DND-41 (cell line): ENCODE measurements at regions not wholly inside any gene's neighbourhood (a gene's known extent, or its start where the extent isn't known, plus 50 kb on each side); places are given as distances from the start of the nearest gene placed in this dataset.

Experiments
- ATAC-seq: fragments of 200-7000 bp; cut with Tn5 transposase; 3 replicates; pipeline ENCODE4 v1.9.1; 2021; ENCODE audit warnings: low read depth; ENCODE audit not compliant: insufficient read depth
- DNase-seq: peaks from one replicate; pipeline ENCODE4 v3.0.0-alpha.2; 2020
- H2AFZ ChIP-seq: 2 replicates; pipeline ENCODE4 v1.6.0; 2012; ENCODE audit warnings: low read depth, low read length
- H3K27ac ChIP-seq: 2 replicates; pipeline ENCODE4 v1.5.1; 2012; ENCODE audit warnings: low read length, inconsistent platforms
- H3K27me3 ChIP-seq: fragments of 200-600 bp; sonication (generic); 2 replicates; pipeline ENCODE4 v1.6.0; 2012; ENCODE audit warnings: low read length, mild to moderate bottlenecking, inconsistent platforms; ENCODE audit not compliant: insufficient read depth, poor library complexity
- H3K36me3 ChIP-seq: 2 replicates; pipeline ENCODE4 v1.5.1; 2012; ENCODE audit warnings: low read length, inconsistent platforms; ENCODE audit not compliant: insufficient read depth
- H3K4me1 ChIP-seq: 2 replicates; pipeline ENCODE4 v1.5.1; 2012; ENCODE audit warnings: mild to moderate bottlenecking, low read length; ENCODE audit not compliant: insufficient read depth
- H3K4me2 ChIP-seq: 2 replicates; pipeline ENCODE4 v1.6.0; 2012; ENCODE audit warnings: mild to moderate bottlenecking, moderate library complexity, low read length, inconsistent platforms; ENCODE audit not compliant: insufficient read depth
- H3K4me3 ChIP-seq, 2 experiments: fragments of 200-600 bp in 1 of 2; shearing (Covaris generic) in 1 of 2; 2 replicates each; pipeline ENCODE4 v1.5.1; 2012 to 2016; ENCODE audit warnings: inconsistent platforms in 2 of 2, low read length in 2 of 2, mild to moderate bottlenecking in 2 of 2, low read depth in 1 of 2, moderate library complexity in 1 of 2
- H3K79me2 ChIP-seq: 2 replicates; pipeline ENCODE4 v1.6.0; 2012; ENCODE audit warnings: low read length, inconsistent platforms; ENCODE audit not compliant: insufficient read depth
- H3K9ac ChIP-seq: 2 replicates; pipeline ENCODE4 v1.6.0; 2012; ENCODE audit warnings: low read depth, mild to moderate bottlenecking, inconsistent platforms, low read length, moderate library complexity
- H3K9me3 ChIP-seq: 2 replicates; pipeline ENCODE4 v1.5.1; 2012; ENCODE audit warnings: low read length, moderate library complexity, mild to moderate bottlenecking, inconsistent platforms; ENCODE audit not compliant: insufficient read depth, severe bottlenecking
- H4K20me1 ChIP-seq: 2 replicates; pipeline ENCODE4 v1.6.0; 2012; ENCODE audit warnings: low read length; ENCODE audit not compliant: insufficient read depth
- CTCF ChIP-seq: IDR thresholded peaks from 2 replicates; pipeline ENCODE4 v1.5.1; 2012; ENCODE audit warnings: borderline replicate concordance, low read length, moderate library complexity, mild to moderate bottlenecking; ENCODE audit not compliant: poor library complexity, severe bottlenecking; ENCODE audit errors: extremely low read depth
- EZH2 ChIP-seq: IDR thresholded peaks from 3 replicates; pipeline ENCODE4 v1.6.1; 2012; ENCODE audit warnings: borderline replicate concordance, low read depth, mild to moderate bottlenecking, moderate library complexity, low read length, inconsistent platforms; ENCODE audit not compliant: severe bottlenecking

DNA sequence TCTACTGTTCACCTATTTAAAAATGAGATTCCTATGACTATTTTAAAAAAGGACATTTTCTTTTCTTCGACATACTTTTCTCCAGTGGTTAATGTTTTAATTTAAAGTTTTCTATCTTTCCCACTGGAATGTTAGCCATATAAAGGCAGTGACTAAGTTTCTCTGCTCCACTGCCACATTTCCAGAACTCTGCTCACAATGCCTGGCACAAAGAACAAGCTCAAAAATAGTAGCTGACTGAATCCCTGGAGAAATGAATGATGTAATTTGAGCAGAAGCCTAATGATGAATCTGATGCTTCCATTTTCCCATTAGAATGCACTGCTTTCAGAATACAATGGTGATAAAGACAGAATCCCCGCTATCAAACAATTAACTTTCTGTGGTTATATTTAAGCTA, 817.8 kb downstream of the MTRR start:
- H3K9me3 ChIP-seq: no peaks in the 10 kb centered on the region
- no peak overlapping the region for H3K27ac ChIP-seq
- no peaks in the 10 kb centered on the region for H3K27me3 ChIP-seq
- H3K4me3 ChIP-seq: no peak overlapping the region
- H3K36me3 ChIP-seq: no peaks in the 10 kb centered on the region
- no peaks in the 10 kb centered on the region for H3K79me2 ChIP-seq
- no peak overlapping the region for H2AFZ ChIP-seq
- no peak for DNase-seq
- no peak for TF ChIP-seq CTCF
- TF ChIP-seq EZH2: no peak
- H3K4me2 ChIP-seq: no peak overlapping the region
- H3K4me1 ChIP-seq: peaks cover 35% of the 10 kb centered on the region
- no peak overlapping the region for H3K9ac ChIP-seq
- no peak for ATAC-seq
- H4K20me1 ChIP-seq: no peaks in the 10 kb centered on the region

GRCh38 chr5:8689773-8690172, 820.8 kb downstream of the MTRR start:
- DNase-seq (no peak), ATAC-seq (no peak)
- no peaks in the 10 kb centered on the region for H3K36me3 ChIP-seq
- no peaks in the 10 kb centered on the region for H3K79me2 ChIP-seq
- no peak overlapping the region for H3K4me2 ChIP-seq
- no peak overlapping the region for H2AFZ ChIP-seq
- H3K9me3 ChIP-seq: no peaks in the 10 kb centered on the region
- no peaks in the 10 kb centered on the region for H3K27me3 ChIP-seq
- H3K9ac ChIP-seq: no peak overlapping the region
- no peak overlapping the region for H3K27ac ChIP-seq
- H3K4me1 ChIP-seq: peaks cover 12% of the 10 kb centered on the region
- no peak overlapping the region for H3K4me3 ChIP-seq
- H4K20me1 ChIP-seq: no peaks in the 10 kb centered on the region
- TF ChIP-seq CTCF (no peak), EZH2 (no peak)

DNA sequence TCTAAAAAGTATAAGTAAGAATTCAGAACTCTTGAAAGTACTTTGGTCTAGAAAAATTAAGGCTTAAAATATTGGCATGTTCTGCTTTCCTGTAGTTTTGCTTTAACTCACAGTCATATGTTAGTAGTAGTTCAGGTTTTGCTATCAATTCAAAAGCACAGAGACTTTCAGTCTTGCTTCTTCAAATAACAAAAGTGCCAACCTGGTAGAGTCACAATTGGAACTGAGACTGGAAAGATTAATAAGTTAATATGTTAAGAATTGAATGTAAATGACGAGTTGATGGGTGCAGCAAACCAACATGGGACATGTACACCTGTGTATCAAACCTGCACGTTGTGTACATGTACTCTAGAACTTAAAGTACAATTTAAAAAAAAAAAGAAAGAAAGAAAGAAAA, 822.3 kb downstream of the MTRR start:
- Histone ChIP-seq H3K4me1 (no peaks in the 10 kb centered on the region), H3K79me2 (no peaks in the 10 kb centered on the region), H3K27ac (no peak overlapping the region), H3K4me3 (no peak overlapping the region), H3K9ac (no peak overlapping the region), H2AFZ (no peak overlapping the region), H3K4me2 (no peak overlapping the region), H3K27me3 (no peaks in the 10 kb centered on the region), H3K36me3 (no peaks in the 10 kb centered on the region), H4K20me1 (no peaks in the 10 kb centered on the region), H3K9me3 (no peaks in the 10 kb centered on the region)
- no peak for TF ChIP-seq CTCF
- no peak for TF ChIP-seq EZH2
- no peak for ATAC-seq
- no peak for DNase-seq

- H3K36me3 ChIP-seq: no peaks in the 10 kb centered on the region
- no peak for DNase-seq
Measured at GRCh38 chr5:8693341-8693844, 824.4 kb downstream of the MTRR start.

More at GRCh38 chr5:8693341-8693844, 824.4 kb downstream of the MTRR start:
- Histone ChIP-seq H3K4me1 (no peaks in the 10 kb centered on the region), H2AFZ (no peak overlapping the region), H3K4me2 (no peak overlapping the region), H3K9me3 (no peaks in the 10 kb centered on the region), H4K20me1 (no peaks in the 10 kb centered on the region), H3K4me3 (no peak overlapping the region), H3K27me3 (no peaks in the 10 kb centered on the region), H3K9ac (no peak overlapping the region), H3K79me2 (no peaks in the 10 kb centered on the region), H3K27ac (no peak overlapping the region)
- TF ChIP-seq EZH2: no peak
- no peak for TF ChIP-seq CTCF
- no peak for ATAC-seq
